ENCODE measurements at regions not wholly inside any gene's neighbourhood (a gene's known extent, or its start where the extent isn't known, plus 50 kb on each side); places are given as distances from the start of the nearest gene placed in this dataset.

GRCh38 chr10:52453501-52453900 is 139.4 kb downstream of the DKK1 start:
- Histone ChIP-seq H3K9me3 (ENCODE audit: control insufficient read depth in 4 of 4, low read length in 3 of 4) (no peaks in the 10 kb centered on the region), H3K27me3 (ENCODE audit: control insufficient read depth in 4 of 4, insufficient read depth in 4 of 4, low read length in 3 of 4) (no peaks in the 10 kb centered on the region), H3K27ac (ENCODE audit: low read depth in 1 of 2, low read length in 2 of 2) (no peak overlapping the region), H3K4me1 (ENCODE audit: control insufficient read depth in 4 of 4, insufficient read depth in 4 of 4, low read length in 3 of 4) (no peaks in the 10 kb centered on the region), H3K4me3 (ENCODE audit: low read depth in 1 of 3, low read length in 3 of 3) (no peak overlapping the region), H3K9ac (ENCODE audit: low read depth in 1 of 2, low read length in 2 of 2) (no peak overlapping the region), H3K36me3 (ENCODE audit: control insufficient read depth in 4 of 4, insufficient read depth in 3 of 4, low read depth in 1 of 4, low read length in 3 of 4) (no peaks in the 10 kb centered on the region)
- no peak for TF ChIP-seq FOXA1 (IDR thresholded peaks at IDR 0.05)
- no peak for TF ChIP-seq EGR1 (IDR thresholded peaks at IDR 0.05; ENCODE audit: low read depth in 2 of 2)
- no peak for TF ChIP-seq HNF4G (IDR thresholded peaks at IDR 0.05)
- no peak for TF ChIP-seq GABPA (IDR thresholded peaks at IDR 0.05 in 1 of 2, conservative IDR thresholded peaks at IDR 0.05 in 1 of 2)
- no peak for TF ChIP-seq CTCF (IDR thresholded peaks at IDR 0.05; ENCODE audit: low read depth, low read length, missing input control)
- TF ChIP-seq SP1 (IDR thresholded peaks at IDR 0.05): no peak
- no peak for TF ChIP-seq HNF4A (conservative IDR thresholded peaks at IDR 0.05)
- no peak for TF ChIP-seq JUND (IDR thresholded peaks at IDR 0.05)
- TF ChIP-seq NR2F2 (IDR thresholded peaks at IDR 0.05): no peak
- WGBS: 90% methylated on average over 1 of the region's 1 CpG
- no peak for DNase-seq (ENCODE audit: low spot score)

GRCh38 chr10:52454491-52454890 is 140.4 kb downstream of the DKK1 start:
- TF ChIP-seq REST (IDR thresholded peaks at IDR 0.05): no peak
- no peak for TF ChIP-seq CTCF (IDR thresholded peaks at IDR 0.05; ENCODE audit: low read depth, low read length, missing input control)
- TF ChIP-seq FOXA1 (IDR thresholded peaks at IDR 0.05): no peak
- TF ChIP-seq MAX (IDR thresholded peaks at IDR 0.05): no peak
- no peak for TF ChIP-seq RAD21 (IDR thresholded peaks at IDR 0.05)
- TF ChIP-seq YY1 (IDR thresholded peaks at IDR 0.05): no peak
- no peak for TF ChIP-seq EGR1 (IDR thresholded peaks at IDR 0.05; ENCODE audit: low read depth in 2 of 2)
- TF ChIP-seq RXRA (IDR thresholded peaks at IDR 0.05): no peak
- TF ChIP-seq JUND (IDR thresholded peaks at IDR 0.05): no peak
- no peak for TF ChIP-seq NR2F2 (IDR thresholded peaks at IDR 0.05)
- TF ChIP-seq ATF3 (IDR thresholded peaks at IDR 0.05): no peak
- WGBS: 67% methylated on average over 3 of the region's 3 CpGs
- no peak overlapping the region for H3K4me3 ChIP-seq (ENCODE audit: low read depth in 1 of 3, low read length in 3 of 3)
- DNase-seq (ENCODE audit: low spot score): no peak
- H3K9ac ChIP-seq (ENCODE audit: low read depth in 1 of 2, low read length in 2 of 2): no peak overlapping the region
- no peaks in the 10 kb centered on the region for H3K9me3 ChIP-seq (ENCODE audit: control insufficient read depth in 4 of 4, low read length in 3 of 4)
- H3K4me1 ChIP-seq (ENCODE audit: control insufficient read depth in 4 of 4, insufficient read depth in 4 of 4, low read length in 3 of 4): no peaks in the 10 kb centered on the region
- no peak overlapping the region for H3K27ac ChIP-seq (ENCODE audit: low read depth in 1 of 2, low read length in 2 of 2)
- no peaks in the 10 kb centered on the region for H3K27me3 ChIP-seq (ENCODE audit: control insufficient read depth in 4 of 4, insufficient read depth in 4 of 4, low read length in 3 of 4)
- H3K36me3 ChIP-seq (ENCODE audit: control insufficient read depth in 4 of 4, insufficient read depth in 3 of 4, low read depth in 1 of 4, low read length in 3 of 4): no peaks in the 10 kb centered on the region
